ENCODE measurements at regions not wholly inside any gene's neighbourhood (a gene's known extent, or its start where the extent isn't known, plus 50 kb on each side); places are given as distances from the start of the nearest gene placed in this dataset.

DNA sequence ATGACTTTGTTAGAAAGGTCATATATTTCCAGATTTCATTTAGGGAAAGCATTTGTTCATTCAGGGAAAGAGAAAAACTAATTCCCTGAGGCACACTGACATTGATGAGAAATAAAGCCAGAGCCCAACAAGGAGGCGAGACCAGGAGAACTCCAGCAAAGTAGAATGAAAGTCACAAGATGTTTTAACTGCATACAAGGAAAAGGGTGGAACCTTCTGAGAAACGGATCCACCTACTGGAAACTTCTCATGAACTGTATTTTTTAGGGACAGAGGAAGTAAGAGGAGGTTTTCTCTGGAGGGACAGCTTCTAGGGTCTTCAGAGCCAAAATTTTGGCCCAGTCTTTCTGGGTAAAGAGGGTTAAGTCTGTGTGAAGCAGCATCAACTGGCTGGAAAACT lies 548.2 kb upstream of the PIK3C3 start:
- CTCF ChIA-PET: no interaction called here
- FAIRE-seq: no peak

More for the DNA sequence above, 548.2 kb upstream of the PIK3C3 start:
- Histone ChIP-seq H3K27ac (ENCODE audit: insufficient read depth, low read depth, low read length) (no peak overlapping the region), H3K4me1 (ENCODE audit: control insufficient read depth, extremely low read depth, insufficient read depth, low read length) (no peaks in the 10 kb centered on the region), H2AFZ (ENCODE audit: low read depth, low read length) (no peak overlapping the region), H4K20me1 (replicated peaks; ENCODE audit: control insufficient read depth, extremely low read depth, insufficient read depth, low read length) (no peaks in the 10 kb centered on the region), H3K9me1 (replicated peaks; ENCODE audit: control insufficient read depth, extremely low read depth, insufficient read depth, low read length) (no peaks in the 10 kb centered on the region), H3K79me2 (ENCODE audit: control insufficient read depth, insufficient read depth, low read length) (no peaks in the 10 kb centered on the region), H3K27me3 (ENCODE audit: control insufficient read depth in 2 of 2, insufficient read depth in 2 of 2, low read length in 2 of 2) (no peaks in the 10 kb centered on the region), H3K36me3 (ENCODE audit: control insufficient read depth in 2 of 2, extremely low read depth in 1 of 2, insufficient read depth in 2 of 2, low read length in 2 of 2) (no peaks in the 10 kb centered on the region), H3K4me3 (replicated peaks in 1 of 3; ENCODE audit: insufficient read depth in 1 of 3, low read depth in 1 of 3, low read length in 3 of 3) (no peak overlapping the region), H3K4me2 (ENCODE audit: insufficient read depth, low read length) (no peak overlapping the region), H3K9me3 (replicated peaks; ENCODE audit: control insufficient read depth, insufficient read depth, low read length) (no peaks in the 10 kb centered on the region), H3K9ac (replicated peaks; ENCODE audit: extremely low read depth, insufficient read depth, low read length) (no peak overlapping the region)
- no peak for DNase-seq (ENCODE audit: low read depth, low spot score)
- dilution Hi-C loops (cut with MboI; ENCODE audit: extremely low pct_ligation_motif_present, low sequenced_read_pairs): no loop called here
- intact Hi-C loops (cut with micrococcal nuclease): no loop called here
- POLR2A ChIA-PET: no interaction called here
- TF ChIP-seq EZH2 (IDR thresholded peaks at IDR 0.05; ENCODE audit: borderline replicate concordance, low read depth, low read length, severe bottlenecking): no peak
- no peak for TF ChIP-seq POLR2A (IDR thresholded peaks at IDR 0.05; ENCODE audit: low read depth, low read length)
- TF ChIP-seq FOS (IDR thresholded peaks at IDR 0.05; ENCODE audit: borderline replicate concordance, insufficient read depth, low read length): no peak
- no peak for TF ChIP-seq GATA2 (IDR thresholded peaks at IDR 0.05; ENCODE audit: insufficient read depth, insufficient read length, low read depth, low read length)
- TF ChIP-seq, protein P1, sequence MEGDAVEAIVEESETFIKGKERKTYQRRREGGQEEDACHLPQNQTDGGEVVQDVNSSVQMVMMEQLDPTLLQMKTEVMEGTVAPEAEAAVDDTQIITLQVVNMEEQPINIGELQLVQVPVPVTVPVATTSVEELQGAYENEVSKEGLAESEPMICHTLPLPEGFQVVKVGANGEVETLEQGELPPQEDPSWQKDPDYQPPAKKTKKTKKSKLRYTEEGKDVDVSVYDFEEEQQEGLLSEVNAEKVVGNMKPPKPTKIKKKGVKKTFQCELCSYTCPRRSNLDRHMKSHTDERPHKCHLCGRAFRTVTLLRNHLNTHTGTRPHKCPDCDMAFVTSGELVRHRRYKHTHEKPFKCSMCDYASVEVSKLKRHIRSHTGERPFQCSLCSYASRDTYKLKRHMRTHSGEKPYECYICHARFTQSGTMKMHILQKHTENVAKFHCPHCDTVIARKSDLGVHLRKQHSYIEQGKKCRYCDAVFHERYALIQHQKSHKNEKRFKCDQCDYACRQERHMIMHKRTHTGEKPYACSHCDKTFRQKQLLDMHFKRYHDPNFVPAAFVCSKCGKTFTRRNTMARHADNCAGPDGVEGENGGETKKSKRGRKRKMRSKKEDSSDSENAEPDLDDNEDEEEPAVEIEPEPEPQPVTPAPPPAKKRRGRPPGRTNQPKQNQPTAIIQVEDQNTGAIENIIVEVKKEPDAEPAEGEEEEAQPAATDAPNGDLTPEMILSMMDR (IDR thresholded peaks at IDR 0.05; ENCODE audit: extremely low read depth in 1 of 2, insufficient read depth in 1 of 2, low read depth in 1 of 2, low read length in 2 of 2): no peak
- no peak for TF ChIP-seq POLR2AphosphoS5 (IDR thresholded peaks at IDR 0.05; ENCODE audit: insufficient read depth, low read depth, low read length)
- TF ChIP-seq JUN (IDR thresholded peaks at IDR 0.05; ENCODE audit: borderline replicate concordance, insufficient read depth, insufficient read length, low read depth): no peak
- TF ChIP-seq, protein P2, sequence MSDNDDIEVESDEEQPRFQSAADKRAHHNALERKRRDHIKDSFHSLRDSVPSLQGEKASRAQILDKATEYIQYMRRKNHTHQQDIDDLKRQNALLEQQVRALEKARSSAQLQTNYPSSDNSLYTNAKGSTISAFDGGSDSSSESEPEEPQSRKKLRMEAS (IDR thresholded peaks at IDR 0.05; ENCODE audit: insufficient read depth, insufficient read length): no peak
- TF ChIP-seq MYC (IDR thresholded peaks at IDR 0.05; ENCODE audit: low read depth, low read length): no peak
- BruUV-seq (replicated peaks): no TSS peak

All from endothelial cell of umbilical vein (primary cell).